ENCODE measurements at regions not wholly inside any gene's neighbourhood (a gene's known extent, or its start where the extent isn't known, plus 50 kb on each side); places are given as distances from the start of the nearest gene placed in this dataset.
"Not testable (repeated sequence)": the region's sequence is repeated elsewhere in the genome, so short reads cannot be mapped to it uniquely, and the experiment has no call there.

- no peak for DNase-seq (ENCODE audit: insufficient read length)
- peak; percentile 36 for FAIRE-seq
- TF ChIP-seq TAF1 (IDR thresholded peaks at IDR 0.05; ENCODE audit: borderline replicate concordance, low read depth, low read length) (no peak), POLR2AphosphoS5 (IDR thresholded peaks at IDR 0.05; ENCODE audit: low read depth, low read length) (no peak), POLR2A (IDR thresholded peaks at IDR 0.05; ENCODE audit: low read depth, low read length) (no peak)
These were observed 60.0 kb upstream of the TNFAIP3 start for GRCh38 chr6:137806914-137807682.

- FAIRE-seq: no peak
- no peak for TF ChIP-seq POLR2A (IDR thresholded peaks at IDR 0.05; ENCODE audit: low read depth, low read length)
- no peak for TF ChIP-seq POLR2AphosphoS5 (IDR thresholded peaks at IDR 0.05; ENCODE audit: low read depth, low read length)
- TF ChIP-seq TAF1 (IDR thresholded peaks at IDR 0.05; ENCODE audit: borderline replicate concordance, low read depth, low read length): no peak
These were observed 58.9 kb upstream of the TNFAIP3 start for GRCh38 chr6:137808191-137808590.

DNA sequence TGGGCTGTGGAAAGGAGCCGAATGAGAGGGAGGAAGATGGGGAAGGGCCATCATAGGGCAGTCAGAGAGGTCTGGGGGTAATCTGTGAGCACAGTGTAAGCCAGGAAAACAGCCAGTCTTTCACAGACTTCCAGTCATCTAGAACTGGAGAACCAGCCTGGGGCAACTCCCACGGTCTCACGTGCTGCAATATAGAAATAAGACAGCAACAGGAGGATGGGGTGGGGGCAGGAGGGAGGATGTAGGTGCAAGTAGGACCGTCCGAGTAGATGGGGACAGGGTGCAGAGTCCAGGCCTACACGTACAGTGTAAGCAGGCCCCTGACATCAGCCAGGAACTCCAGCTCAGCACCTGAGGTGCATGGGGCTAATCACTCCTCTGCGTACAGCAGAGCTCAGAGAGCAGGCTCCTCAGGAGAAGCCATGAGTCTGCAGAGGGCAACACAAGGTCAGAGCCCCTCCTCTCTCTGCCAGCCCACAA is 58.2 kb upstream of the TNFAIP3 start:
- TF ChIP-seq TAF1 (IDR thresholded peaks at IDR 0.05; ENCODE audit: borderline replicate concordance, low read depth, low read length) (no peak), POLR2A (IDR thresholded peaks at IDR 0.05; ENCODE audit: low read depth, low read length) (no peak), POLR2AphosphoS5 (IDR thresholded peaks at IDR 0.05; ENCODE audit: low read depth, low read length) (no peak)
- DNase-seq (ENCODE audit: insufficient read length): no peak
- no peak for FAIRE-seq

More at GRCh38 chr6:137808191-137808590, 58.9 kb upstream of the TNFAIP3 start:
- DNase-seq (ENCODE audit: insufficient read length): no peak

DNA sequence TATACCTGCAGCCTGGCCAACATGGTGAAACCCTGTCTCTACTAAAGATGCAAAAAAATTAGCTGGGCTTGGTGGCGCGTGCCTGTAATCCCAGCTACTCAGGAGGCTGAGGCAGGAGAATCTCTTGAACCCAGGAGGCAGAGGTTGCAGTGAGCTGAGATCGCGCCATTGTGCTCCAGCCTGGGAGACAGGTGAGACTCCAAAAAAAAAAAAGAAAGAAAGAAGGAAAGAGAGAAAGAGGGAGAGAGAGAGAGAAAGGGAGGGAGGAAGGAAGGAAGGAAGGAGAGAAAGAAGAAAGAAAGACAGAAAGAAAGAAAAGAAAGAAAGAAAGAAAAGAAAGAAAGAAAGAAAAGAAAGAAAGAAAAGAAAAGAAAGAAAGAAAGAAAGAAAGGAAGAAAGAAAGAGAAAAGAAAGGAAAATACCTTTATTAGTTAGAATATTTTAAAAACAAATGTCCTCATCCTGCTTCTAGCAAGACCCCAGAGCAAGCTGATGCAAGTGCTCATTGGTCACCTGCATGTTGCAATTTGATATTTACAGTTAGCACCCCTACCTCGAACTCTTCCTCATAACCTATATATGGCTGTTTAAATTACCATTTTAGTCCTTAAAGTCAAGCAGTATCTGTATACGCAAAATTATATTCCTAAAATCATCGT is 57.0 kb upstream of the TNFAIP3 start:
- DNase-seq (ENCODE audit: insufficient read length): not testable (repeated sequence)
- peak; percentile 24 for FAIRE-seq

DNA sequence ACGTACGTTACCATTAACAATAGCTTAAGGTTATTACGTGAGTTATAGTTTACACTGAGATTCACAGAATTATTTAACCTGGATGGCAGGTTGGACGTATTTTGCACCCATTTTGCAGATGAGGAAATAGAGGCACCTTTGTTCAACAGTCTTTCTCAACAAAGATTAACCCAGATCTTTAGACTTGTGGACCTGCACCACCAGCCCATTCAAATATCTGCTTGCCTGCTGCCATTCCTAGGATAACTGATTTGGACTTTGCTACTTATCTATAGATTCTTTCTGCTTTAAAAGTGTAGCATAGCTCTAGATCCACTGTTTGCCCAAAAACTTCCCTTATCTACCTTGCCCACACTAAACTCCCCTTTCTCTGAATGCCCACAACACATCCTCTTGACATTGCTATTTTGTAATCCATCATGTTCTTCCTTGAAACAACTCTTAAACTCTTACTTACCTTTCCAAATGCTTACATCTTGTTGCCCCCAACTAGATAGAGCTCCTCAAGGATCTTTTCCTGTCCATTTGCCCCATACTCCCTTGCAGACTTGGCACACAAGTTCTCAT is 56.4 kb upstream of the TNFAIP3 start:
- TF ChIP-seq POLR2AphosphoS5 (IDR thresholded peaks at IDR 0.05; ENCODE audit: low read depth, low read length): no peak
- TF ChIP-seq TAF1 (IDR thresholded peaks at IDR 0.05; ENCODE audit: borderline replicate concordance, low read depth, low read length): no peak
- no peak for TF ChIP-seq POLR2A (IDR thresholded peaks at IDR 0.05; ENCODE audit: low read depth, low read length)
- DNase-seq (ENCODE audit: insufficient read length) (no peak), FAIRE-seq (peak; percentile 74)

GRCh38 chr6:137811121-137811915 is 55.7 kb upstream of the TNFAIP3 start:
- FAIRE-seq: peak; percentile 99
- peak; percentile 54 for DNase-seq (ENCODE audit: insufficient read length)
- TF ChIP-seq POLR2AphosphoS5 (IDR thresholded peaks at IDR 0.05; ENCODE audit: low read depth, low read length) (peak; percentile 91), POLR2A (IDR thresholded peaks at IDR 0.05; ENCODE audit: low read depth, low read length) (peak; percentile 89), TAF1 (IDR thresholded peaks at IDR 0.05; ENCODE audit: borderline replicate concordance, low read depth, low read length) (peak; percentile 66; the same call in 1 of the 2 replicates)

DNA sequence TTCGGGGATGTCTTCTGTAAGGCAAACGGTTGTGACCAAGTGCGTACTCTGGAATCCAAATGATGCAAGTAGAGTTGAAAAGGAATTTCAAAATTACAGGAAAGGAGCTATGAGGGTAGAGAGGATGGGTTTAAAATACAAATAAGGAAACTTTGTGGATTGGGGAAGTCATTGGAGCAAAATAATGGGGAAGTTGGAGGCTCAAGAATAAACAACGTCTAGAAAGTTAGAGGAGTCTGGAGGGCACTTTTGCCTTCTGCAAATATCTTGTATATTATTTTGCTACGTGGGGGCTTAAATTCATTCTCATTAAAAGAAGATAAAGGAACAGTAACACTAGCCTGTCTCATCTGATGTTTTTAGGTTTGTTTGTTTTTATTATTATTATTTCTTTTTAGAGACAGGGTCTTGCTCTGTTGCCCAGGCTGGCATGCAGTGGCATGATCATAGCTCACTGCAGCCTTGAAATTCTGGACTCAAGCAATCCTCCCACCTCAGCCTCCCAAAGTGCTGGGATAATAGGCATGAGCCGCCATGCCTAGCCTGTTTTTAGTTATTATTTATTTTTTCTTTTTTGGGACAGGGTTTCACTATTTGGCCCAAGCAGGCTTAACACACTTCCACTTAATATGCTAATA is 55.0 kb upstream of the TNFAIP3 start:
- DNase-seq (ENCODE audit: insufficient read length): no peak

DNA sequence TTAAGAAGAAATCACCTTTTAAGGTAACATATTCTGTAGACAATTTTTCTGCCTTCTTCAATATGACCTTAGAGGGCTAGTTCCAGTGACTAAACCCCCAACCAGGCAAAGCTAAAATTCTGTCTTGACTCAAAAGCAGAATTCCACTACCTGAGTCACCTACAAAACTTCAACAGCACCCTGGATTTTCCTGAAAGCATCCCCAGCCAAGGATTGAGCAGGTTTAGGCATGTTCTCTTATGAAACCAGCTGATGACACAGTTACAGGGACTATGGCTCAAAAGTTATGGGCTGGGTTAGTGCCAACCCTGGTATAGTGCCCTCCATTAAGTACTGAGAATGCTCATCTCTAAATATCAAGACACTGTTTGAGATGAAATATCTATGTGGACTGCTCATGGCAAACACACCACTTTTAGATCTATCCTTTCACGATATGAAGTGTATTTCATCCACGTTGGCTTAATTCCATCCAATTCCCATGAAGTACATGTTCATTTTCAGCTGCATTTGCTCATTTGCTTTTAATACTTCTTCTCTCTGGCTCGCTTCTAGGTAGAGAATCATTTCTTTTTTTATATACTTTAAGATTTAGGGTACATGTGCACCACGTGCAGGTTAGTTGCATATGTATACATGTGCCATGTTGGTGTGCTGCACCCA is 53.6 kb upstream of the TNFAIP3 start:
- FAIRE-seq: peak; percentile 81

More for the DNA sequence above, 55.0 kb upstream of the TNFAIP3 start:
- TF ChIP-seq TAF1 (IDR thresholded peaks at IDR 0.05; ENCODE audit: borderline replicate concordance, low read depth, low read length) (no peak), POLR2A (IDR thresholded peaks at IDR 0.05; ENCODE audit: low read depth, low read length) (no peak), POLR2AphosphoS5 (IDR thresholded peaks at IDR 0.05; ENCODE audit: low read depth, low read length) (no peak)
- FAIRE-seq: no peak

GRCh38 chr6:137814030-137814429 is 53.0 kb upstream of the TNFAIP3 start:
- not testable (repeated sequence) for FAIRE-seq; DNase-seq (ENCODE audit: insufficient read length)

More for the DNA sequence above, 53.6 kb upstream of the TNFAIP3 start:
- DNase-seq (ENCODE audit: insufficient read length): no peak
- no peak for TF ChIP-seq POLR2AphosphoS5 (IDR thresholded peaks at IDR 0.05; ENCODE audit: low read depth, low read length)
- no peak for TF ChIP-seq TAF1 (IDR thresholded peaks at IDR 0.05; ENCODE audit: borderline replicate concordance, low read depth, low read length)
- TF ChIP-seq POLR2A (IDR thresholded peaks at IDR 0.05; ENCODE audit: low read depth, low read length): no peak

DNA sequence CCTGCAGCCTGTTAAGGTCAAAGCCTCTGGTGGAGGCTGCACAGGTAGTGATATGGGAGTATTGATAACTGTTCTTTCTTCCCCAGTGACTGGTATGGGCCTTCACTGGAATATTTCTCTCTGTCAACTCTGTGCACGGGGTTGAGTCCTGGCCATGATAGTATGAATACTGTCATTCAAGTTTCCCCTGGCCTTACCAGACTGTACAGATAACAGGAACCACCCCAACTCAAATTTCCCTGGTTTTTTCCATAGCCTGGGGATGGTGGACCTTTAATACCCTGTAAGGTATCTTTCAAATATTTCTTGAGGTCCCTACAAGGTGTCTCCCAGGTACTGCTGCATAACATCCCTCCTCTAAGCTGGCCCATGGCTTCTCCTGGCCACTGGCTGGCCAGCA is 51.4 kb upstream of the TNFAIP3 start:
- no peak for TF ChIP-seq POLR2A (IDR thresholded peaks at IDR 0.05; ENCODE audit: low read depth, low read length)
- no peak for TF ChIP-seq TAF1 (IDR thresholded peaks at IDR 0.05; ENCODE audit: borderline replicate concordance, low read depth, low read length)
- no peak for TF ChIP-seq POLR2AphosphoS5 (IDR thresholded peaks at IDR 0.05; ENCODE audit: low read depth, low read length)
- no peak for FAIRE-seq
- DNase-seq (ENCODE audit: insufficient read length): no peak
